PC-9 (cell line): ENCODE measurements at regions not wholly inside any gene's neighbourhood (a gene's known extent, or its start where the extent isn't known, plus 50 kb on each side); places are given as distances from the start of the nearest gene placed in this dataset.

Source experiments
- EZH2 ChIP-seq: fragments of 200-600 bp; sonication (generic); IDR thresholded peaks from 2 replicates; pipeline ENCODE4 v1.8.0; 2017; ENCODE audit warnings: antibody characterized with exemption, low read depth
- TF ChIP-seq, protein P1 (sequence below): fragments of 200-600 bp; sonication (generic); conservative IDR thresholded peaks from 2 replicates; pipeline ENCODE4 v1.6.1; 2017; ENCODE audit warnings: mixed run types, antibody characterized with exemption, mild to moderate bottlenecking, moderate library complexity

DNA sequence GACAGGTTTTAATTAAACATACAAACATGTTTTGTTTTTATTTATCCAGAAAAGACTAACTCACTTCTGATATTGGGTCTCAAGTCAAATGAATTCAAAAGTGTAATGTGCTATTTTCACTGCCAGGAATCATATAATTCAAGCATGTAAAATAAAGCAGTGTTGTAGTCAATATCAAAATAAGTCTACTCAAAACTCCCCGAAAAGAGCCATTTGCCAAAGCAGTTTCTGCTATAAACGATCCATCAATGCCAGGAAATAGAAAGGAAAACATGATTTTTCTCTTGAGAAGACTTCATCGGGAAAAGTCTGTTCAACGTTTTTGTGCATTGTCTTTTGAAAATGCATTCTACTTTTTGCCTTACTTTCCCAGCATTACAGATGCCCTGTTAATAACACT is 633.3 kb downstream of the FAT4 start:
- TF ChIP-seq, protein P1, sequence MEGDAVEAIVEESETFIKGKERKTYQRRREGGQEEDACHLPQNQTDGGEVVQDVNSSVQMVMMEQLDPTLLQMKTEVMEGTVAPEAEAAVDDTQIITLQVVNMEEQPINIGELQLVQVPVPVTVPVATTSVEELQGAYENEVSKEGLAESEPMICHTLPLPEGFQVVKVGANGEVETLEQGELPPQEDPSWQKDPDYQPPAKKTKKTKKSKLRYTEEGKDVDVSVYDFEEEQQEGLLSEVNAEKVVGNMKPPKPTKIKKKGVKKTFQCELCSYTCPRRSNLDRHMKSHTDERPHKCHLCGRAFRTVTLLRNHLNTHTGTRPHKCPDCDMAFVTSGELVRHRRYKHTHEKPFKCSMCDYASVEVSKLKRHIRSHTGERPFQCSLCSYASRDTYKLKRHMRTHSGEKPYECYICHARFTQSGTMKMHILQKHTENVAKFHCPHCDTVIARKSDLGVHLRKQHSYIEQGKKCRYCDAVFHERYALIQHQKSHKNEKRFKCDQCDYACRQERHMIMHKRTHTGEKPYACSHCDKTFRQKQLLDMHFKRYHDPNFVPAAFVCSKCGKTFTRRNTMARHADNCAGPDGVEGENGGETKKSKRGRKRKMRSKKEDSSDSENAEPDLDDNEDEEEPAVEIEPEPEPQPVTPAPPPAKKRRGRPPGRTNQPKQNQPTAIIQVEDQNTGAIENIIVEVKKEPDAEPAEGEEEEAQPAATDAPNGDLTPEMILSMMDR = no peak
- no peak for TF ChIP-seq EZH2
